ENCODE measurements at regions not wholly inside any gene's neighbourhood (a gene's known extent, or its start where the extent isn't known, plus 50 kb on each side); places are given as distances from the start of the nearest gene placed in this dataset.
"Not testable (repeated sequence)": the region's sequence is repeated elsewhere in the genome, so short reads cannot be mapped to it uniquely, and the experiment has no call there.

- TF ChIP-seq KLF1 (tag by site-specific recombination; IDR thresholded peaks at IDR 0.05) (no peak), ZNF133 (tag by site-specific recombination; IDR thresholded peaks at IDR 0.05) (peak; percentile 48; the same call in 1 of the 2 replicates), ZNF548 (tag by site-specific recombination; IDR thresholded peaks at IDR 0.05) (no peak), SCRT1 (tag by site-specific recombination; IDR thresholded peaks at IDR 0.05; ENCODE audit: borderline replicate concordance) (no peak)
- peaks cover 4% of the 10 kb centered on the region; the same call in 1 of the 2 replicates for H3K4me1 ChIP-seq (ENCODE audit: control insufficient read depth, insufficient read depth, low read length)
- H3K4me3 ChIP-seq (ENCODE audit: low read depth, low read length): no peak overlapping the region
- CTCF ChIA-PET: no interaction called here
- H3K9me3 ChIP-seq (ENCODE audit: control insufficient read depth, insufficient read depth, low read depth, low read length): no peaks in the 10 kb centered on the region
- no peak overlapping the region for H3K27ac ChIP-seq (ENCODE audit: extremely low read depth, low read depth, low read length)
- no peaks in the 10 kb centered on the region for H3K36me3 ChIP-seq (ENCODE audit: control insufficient read depth in 2 of 2, insufficient read depth in 1 of 2, low read length in 2 of 2)
- POLR2A ChIA-PET: no interaction called here
These were observed 134.1 kb downstream of the FZD1 start for GRCh38 chr7:91398341-91398740.

- CTCF ChIA-PET: no interaction called here
- no peak for TF ChIP-seq ZIC2 (tag by site-specific recombination; IDR thresholded peaks at IDR 0.05)
- TF ChIP-seq ZNF404 (tag by site-specific recombination; IDR thresholded peaks at IDR 0.05): no peak
- TF ChIP-seq ZNF140 (tag by site-specific recombination; IDR thresholded peaks at IDR 0.05): no peak
- TF ChIP-seq HOXC10 (CRISPR knock-in tag; IDR thresholded peaks at IDR 0.05): no peak
- no peak for TF ChIP-seq ZNF664 (tag by site-specific recombination; IDR thresholded peaks at IDR 0.05)
- TF ChIP-seq ZNF24 (tag by site-specific recombination; IDR thresholded peaks at IDR 0.05): no peak
- no peak for TF ChIP-seq ZSCAN4 (tag by site-specific recombination; IDR thresholded peaks at IDR 0.05)
- no peak for TF ChIP-seq ZNF521 (tag by site-specific recombination; IDR thresholded peaks at IDR 0.05)
- TF ChIP-seq TRIM28 (IDR thresholded peaks at IDR 0.05; ENCODE audit: borderline replicate concordance, low read length): no peak
- TF ChIP-seq ZNF23 (tag by site-specific recombination; IDR thresholded peaks at IDR 0.05; ENCODE audit: borderline replicate concordance): no peak
- no peak for TF ChIP-seq WT1 (tag by site-specific recombination; IDR thresholded peaks at IDR 0.05)
- TF ChIP-seq ZNF571 (tag by site-specific recombination; IDR thresholded peaks at IDR 0.05): no peak
- TF ChIP-seq, protein P1, sequence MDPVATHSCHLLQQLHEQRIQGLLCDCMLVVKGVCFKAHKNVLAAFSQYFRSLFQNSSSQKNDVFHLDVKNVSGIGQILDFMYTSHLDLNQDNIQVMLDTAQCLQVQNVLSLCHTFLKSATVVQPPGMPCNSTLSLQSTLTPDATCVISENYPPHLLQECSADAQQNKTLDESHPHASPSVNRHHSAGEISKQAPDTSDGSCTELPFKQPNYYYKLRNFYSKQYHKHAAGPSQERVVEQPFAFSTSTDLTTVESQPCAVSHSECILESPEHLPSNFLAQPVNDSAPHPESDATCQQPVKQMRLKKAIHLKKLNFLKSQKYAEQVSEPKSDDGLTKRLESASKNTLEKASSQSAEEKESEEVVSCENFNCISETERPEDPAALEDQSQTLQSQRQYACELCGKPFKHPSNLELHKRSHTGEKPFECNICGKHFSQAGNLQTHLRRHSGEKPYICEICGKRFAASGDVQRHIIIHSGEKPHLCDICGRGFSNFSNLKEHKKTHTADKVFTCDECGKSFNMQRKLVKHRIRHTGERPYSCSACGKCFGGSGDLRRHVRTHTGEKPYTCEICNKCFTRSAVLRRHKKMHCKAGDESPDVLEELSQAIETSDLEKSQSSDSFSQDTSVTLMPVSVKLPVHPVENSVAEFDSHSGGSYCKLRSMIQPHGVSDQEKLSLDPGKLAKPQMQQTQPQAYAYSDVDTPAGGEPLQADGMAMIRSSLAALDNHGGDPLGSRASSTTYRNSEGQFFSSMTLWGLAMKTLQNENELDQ (tag by site-specific recombination; IDR thresholded peaks at IDR 0.05; ENCODE audit: low read depth): no peak
- no peak for TF ChIP-seq ZNF701 (tag by site-specific recombination; IDR thresholded peaks at IDR 0.05)
- no peak for TF ChIP-seq SCRT1 (tag by site-specific recombination; IDR thresholded peaks at IDR 0.05; ENCODE audit: borderline replicate concordance)
- TF ChIP-seq ZNF76 (tag by site-specific recombination; IDR thresholded peaks at IDR 0.05; ENCODE audit: borderline replicate concordance, low read depth): no peak
- POLR2A ChIA-PET: no interaction called here
- Histone ChIP-seq H3K9me3 (ENCODE audit: control insufficient read depth, insufficient read depth, low read depth, low read length) (no peaks in the 10 kb centered on the region), H3K36me3 (ENCODE audit: control insufficient read depth in 2 of 2, insufficient read depth in 1 of 2, low read length in 2 of 2) (no peaks in the 10 kb centered on the region), H3K4me1 (ENCODE audit: control insufficient read depth, insufficient read depth, low read length) (no peaks in the 10 kb centered on the region), H3K27ac (ENCODE audit: extremely low read depth, low read depth, low read length) (no peak overlapping the region), H3K4me3 (ENCODE audit: low read depth, low read length) (no peak overlapping the region)
These were observed 141.0 kb downstream of the FZD1 start for GRCh38 chr7:91405092-91405788.

- H3K27ac ChIP-seq (ENCODE audit: extremely low read depth, low read depth, low read length); POLR2A ChIA-PET; H3K36me3 ChIP-seq (ENCODE audit: control insufficient read depth in 2 of 2, insufficient read depth in 1 of 2, low read length in 2 of 2); CTCF ChIA-PET; H3K9me3 ChIP-seq (ENCODE audit: control insufficient read depth, insufficient read depth, low read depth, low read length); H3K4me3 ChIP-seq (ENCODE audit: low read depth, low read length); H3K4me1 ChIP-seq (ENCODE audit: control insufficient read depth, insufficient read depth, low read length): not testable (repeated sequence)
These were observed 141.6 kb downstream of the FZD1 start for GRCh38 chr7:91405873-91406272.
